ENCODE measurements at regions not wholly inside any gene's neighbourhood (a gene's known extent, or its start where the extent isn't known, plus 50 kb on each side); places are given as distances from the start of the nearest gene placed in this dataset.
"Not testable (repeated sequence)": the region's sequence is repeated elsewhere in the genome, so short reads cannot be mapped to it uniquely, and the experiment has no call there.

GRCh38 chr15:81710328-81710727 lies 335.5 kb downstream of the MEX3B start:
- Histone ChIP-seq H3K79me1 (ENCODE audit: insufficient read depth, low read depth, low read length, poor library complexity, severe bottlenecking) (no peaks in the 10 kb centered on the region), H3K23me2 (ENCODE audit: insufficient read length, low read depth, low read length, poor library complexity, severe bottlenecking) (no peaks in the 10 kb centered on the region), H3K14ac (ENCODE audit: insufficient read depth, low read length) (no peak overlapping the region), H4K20me1 (ENCODE audit: control insufficient read depth, insufficient read depth, insufficient read length) (no peaks in the 10 kb centered on the region), H3K79me2 (ENCODE audit: insufficient read depth, low read length) (no peaks in the 10 kb centered on the region), H4K5ac (ENCODE audit: insufficient read length, low read depth, low read length) (no peak overlapping the region), H3K27ac (ENCODE audit: insufficient read length, low read depth, low read length) (no peak overlapping the region), H2AFZ (ENCODE audit: low read length) (no peak overlapping the region), H3K9me3 (ENCODE audit: control insufficient read depth, low read depth, low read length) (no peaks in the 10 kb centered on the region), H2BK5ac (ENCODE audit: insufficient read length, low read length) (no peak overlapping the region), H4K91ac (ENCODE audit: insufficient read length, low read depth, low read length) (no peak overlapping the region), H3K18ac (ENCODE audit: insufficient read length, low read depth, low read length) (no peak overlapping the region), H3T11ph (ENCODE audit: low read length) (no peak overlapping the region), H2BK20ac (ENCODE audit: low read depth, low read length, poor library complexity, severe bottlenecking) (no peak overlapping the region), H3K4ac (ENCODE audit: low read depth, low read length) (no peak overlapping the region), H3K4me2 (ENCODE audit: insufficient read depth, insufficient read length, low read length) (no peak overlapping the region), H3K23ac (ENCODE audit: insufficient read length, low read depth, low read length) (no peak overlapping the region), H3K4me1 (ENCODE audit: insufficient read depth, low read length) (no peaks in the 10 kb centered on the region), H3K9ac (ENCODE audit: extremely low read depth, insufficient read length, low read length) (no peak overlapping the region), H2AK5ac (ENCODE audit: insufficient read length, low read length) (no peak overlapping the region), H4K8ac (replicated peaks; ENCODE audit: insufficient read length, low read depth, low read length) (no peak overlapping the region), H2BK120ac (ENCODE audit: low read depth, low read length, poor library complexity, severe bottlenecking) (no peak overlapping the region), H3K56ac (ENCODE audit: insufficient read length, low read depth, low read length) (no peak overlapping the region), H2BK15ac (ENCODE audit: low read depth, low read length) (no peak overlapping the region), H3K27me3 (ENCODE audit: insufficient read depth, low read length) (no peaks in the 10 kb centered on the region), H2BK12ac (ENCODE audit: insufficient read length, low read depth, low read length) (no peak overlapping the region)
- no peak for TF ChIP-seq CTCF (conservative IDR thresholded peaks at IDR 0.05)
- Mint-ChIP-seq H3K27me3 (ENCODE audit: low read depth) (no peaks in the 10 kb centered on the region), H3K36me3 (ENCODE audit: insufficient read depth in 1 of 3, low read depth in 3 of 3) (peaks cover 0 to 2% (median 0%) of the 10 kb centered on the region in 3 experiments; a peak in 3 of 7 replicates), H3K9me3 (no peaks in the 10 kb centered on the region), H3K4me3 (no peak overlapping the region), H3K27ac (no peak overlapping the region), H3K4me1 (peaks cover 6 to 7% of the 10 kb centered on the region in 2 experiments)
- DNase-seq, result no peak
- WGBS (ENCODE audit: extremely low coverage, insufficient read length, low lambda C conversion rate), result no CpG with 5 or more reads among the region's 8 CpGs

GRCh38 chr15:81706816-81707346 lies 332.9 kb upstream of the TMC3 start:
- H3K4me2 ChIP-seq (ENCODE audit: insufficient read depth, insufficient read length, low read length); H3K27me3 Mint-ChIP-seq (ENCODE audit: low read depth); H4K5ac ChIP-seq (ENCODE audit: insufficient read length, low read depth, low read length); H3K79me1 ChIP-seq (ENCODE audit: insufficient read depth, low read depth, low read length, poor library complexity, severe bottlenecking); H2BK15ac ChIP-seq (ENCODE audit: low read depth, low read length); H3K4me1 ChIP-seq (ENCODE audit: insufficient read depth, low read length); H3K4me1 Mint-ChIP-seq; H3K23me2 ChIP-seq (ENCODE audit: insufficient read length, low read depth, low read length, poor library complexity, severe bottlenecking); H4K8ac ChIP-seq (replicated peaks; ENCODE audit: insufficient read length, low read depth, low read length); H3K9me3 Mint-ChIP-seq; H3K4ac ChIP-seq (ENCODE audit: low read depth, low read length); H2AFZ ChIP-seq (ENCODE audit: low read length); H3K14ac ChIP-seq (ENCODE audit: insufficient read depth, low read length); DNase-seq; H3K56ac ChIP-seq (ENCODE audit: insufficient read length, low read depth, low read length); H3K27ac ChIP-seq (ENCODE audit: insufficient read length, low read depth, low read length); H3K23ac ChIP-seq (ENCODE audit: insufficient read length, low read depth, low read length); H2BK5ac ChIP-seq (ENCODE audit: insufficient read length, low read length); H3K27me3 ChIP-seq (ENCODE audit: insufficient read depth, low read length); H4K91ac ChIP-seq (ENCODE audit: insufficient read length, low read depth, low read length); H3K4me3 Mint-ChIP-seq; H3T11ph ChIP-seq (ENCODE audit: low read length); H3K9me3 ChIP-seq (ENCODE audit: control insufficient read depth, low read depth, low read length); H2BK120ac ChIP-seq (ENCODE audit: low read depth, low read length, poor library complexity, severe bottlenecking); H3K36me3 Mint-ChIP-seq (ENCODE audit: insufficient read depth in 1 of 3, low read depth in 3 of 3); H2BK12ac ChIP-seq (ENCODE audit: insufficient read length, low read depth, low read length); H3K9ac ChIP-seq (ENCODE audit: extremely low read depth, insufficient read length, low read length); H3K79me2 ChIP-seq (ENCODE audit: insufficient read depth, low read length); H2BK20ac ChIP-seq (ENCODE audit: low read depth, low read length, poor library complexity, severe bottlenecking); H4K20me1 ChIP-seq (ENCODE audit: control insufficient read depth, insufficient read depth, insufficient read length); H2AK5ac ChIP-seq (ENCODE audit: insufficient read length, low read length); H3K18ac ChIP-seq (ENCODE audit: insufficient read length, low read depth, low read length): not testable (repeated sequence)
- WGBS (ENCODE audit: extremely low coverage, insufficient read length, low lambda C conversion rate), result no CpG with 5 or more reads among the region's 3 CpGs
- H3K27ac Mint-ChIP-seq, result peak overlapping the region in 2 of 3 experiments; percentile 7 to 28; a peak in 1 of 7 replicates

Data from H9 (cell line).